ENCODE measurements at regions not wholly inside any gene's neighbourhood (a gene's known extent, or its start where the extent isn't known, plus 50 kb on each side); places are given as distances from the start of the nearest gene placed in this dataset.

DNA sequence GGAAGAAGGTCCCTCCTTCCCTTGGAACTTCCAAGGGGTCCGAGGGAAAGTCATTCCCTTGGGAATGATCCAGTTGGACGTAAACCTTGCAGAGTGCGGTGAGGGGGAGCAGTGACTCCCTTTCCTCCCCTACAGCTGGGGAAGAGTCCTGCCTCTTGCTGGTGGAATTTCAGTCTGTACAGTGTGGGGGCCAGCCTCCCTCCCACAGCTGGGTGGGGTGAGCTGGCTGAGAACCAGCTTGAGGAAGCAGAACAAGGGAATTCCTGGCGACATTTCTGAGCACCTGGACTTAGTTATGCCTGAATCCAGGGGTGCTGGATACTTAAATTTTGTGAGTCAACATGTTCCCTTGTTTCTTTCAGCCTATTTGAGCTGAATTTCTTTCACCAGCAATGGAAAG, 152.0 kb downstream of the ANKRD60 start:
- TF ChIP-seq, protein P1, sequence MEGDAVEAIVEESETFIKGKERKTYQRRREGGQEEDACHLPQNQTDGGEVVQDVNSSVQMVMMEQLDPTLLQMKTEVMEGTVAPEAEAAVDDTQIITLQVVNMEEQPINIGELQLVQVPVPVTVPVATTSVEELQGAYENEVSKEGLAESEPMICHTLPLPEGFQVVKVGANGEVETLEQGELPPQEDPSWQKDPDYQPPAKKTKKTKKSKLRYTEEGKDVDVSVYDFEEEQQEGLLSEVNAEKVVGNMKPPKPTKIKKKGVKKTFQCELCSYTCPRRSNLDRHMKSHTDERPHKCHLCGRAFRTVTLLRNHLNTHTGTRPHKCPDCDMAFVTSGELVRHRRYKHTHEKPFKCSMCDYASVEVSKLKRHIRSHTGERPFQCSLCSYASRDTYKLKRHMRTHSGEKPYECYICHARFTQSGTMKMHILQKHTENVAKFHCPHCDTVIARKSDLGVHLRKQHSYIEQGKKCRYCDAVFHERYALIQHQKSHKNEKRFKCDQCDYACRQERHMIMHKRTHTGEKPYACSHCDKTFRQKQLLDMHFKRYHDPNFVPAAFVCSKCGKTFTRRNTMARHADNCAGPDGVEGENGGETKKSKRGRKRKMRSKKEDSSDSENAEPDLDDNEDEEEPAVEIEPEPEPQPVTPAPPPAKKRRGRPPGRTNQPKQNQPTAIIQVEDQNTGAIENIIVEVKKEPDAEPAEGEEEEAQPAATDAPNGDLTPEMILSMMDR (conservative IDR thresholded peaks at IDR 0.05; ENCODE audit: low read length): no peak
- no peak for TF ChIP-seq EZH2phosphoT487 (IDR thresholded peaks at IDR 0.05; ENCODE audit: borderline replicate concordance)
